T-helper 2 cell (primary cell): ENCODE measurements at regions not wholly inside any gene's neighbourhood (a gene's known extent, or its start where the extent isn't known, plus 50 kb on each side); places are given as distances from the start of the nearest gene placed in this dataset.

Source experiments
- DNase-seq, 5 experiments: peaks; one replicate each; pipeline versions ENCODE4 v3.0.0 to v3.0.0-alpha.2; 2012 to 2022

DNA sequence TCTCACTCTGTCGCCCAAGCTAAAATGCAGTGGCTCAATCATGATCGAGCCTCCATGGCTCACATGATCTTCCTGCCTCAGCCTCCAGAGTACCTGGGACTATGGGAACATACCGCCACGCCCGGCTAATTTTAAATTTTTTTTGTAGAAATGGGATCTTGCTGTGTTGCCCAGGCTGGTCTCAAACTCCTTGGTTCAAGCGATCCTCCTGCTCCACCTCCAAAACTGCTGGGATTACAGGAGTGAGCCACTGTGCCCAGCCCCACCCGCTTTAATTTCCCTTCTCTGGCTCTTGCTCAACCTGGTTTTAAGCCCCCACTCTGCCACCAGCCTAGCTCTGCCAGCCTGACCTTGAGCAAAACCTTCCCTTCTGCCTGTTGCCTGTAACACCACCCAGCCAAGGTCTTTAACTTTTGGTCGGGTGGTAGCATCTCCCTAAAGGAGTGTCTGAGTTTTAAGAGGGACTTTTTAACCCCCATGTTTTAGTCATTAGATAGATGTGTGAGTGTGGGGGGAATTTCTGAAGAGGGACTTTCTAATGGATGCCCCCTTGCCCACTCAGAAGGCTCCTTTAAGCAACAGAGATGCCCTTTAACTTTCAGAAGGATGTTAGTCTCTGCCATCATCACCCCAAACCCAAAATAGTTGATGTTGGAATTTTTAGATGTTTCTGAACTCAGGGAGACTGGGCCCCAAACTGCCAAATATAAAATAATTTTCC lies 71.8 kb upstream of the FOXP4 start:
- no peak for DNase-seq

DNA sequence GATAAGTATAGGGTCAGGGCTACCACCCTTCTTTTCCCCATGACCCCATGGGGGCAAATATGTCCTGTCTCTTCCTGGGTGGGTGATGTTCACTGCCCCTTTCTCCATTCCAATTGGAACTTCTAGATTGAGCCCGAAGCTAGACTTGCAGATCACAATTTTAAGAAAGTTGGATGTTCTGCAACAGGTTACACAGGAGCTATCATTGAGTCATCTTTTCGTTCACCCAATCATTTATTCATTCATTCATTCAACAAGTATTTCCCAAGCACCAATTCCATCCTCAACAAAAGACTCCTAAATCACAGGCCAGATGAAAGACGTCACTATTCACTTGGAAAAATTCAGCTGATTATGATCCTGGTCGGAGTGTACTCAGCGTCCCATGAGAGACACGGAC lies 71.0 kb upstream of the FOXP4 start:
- no peak for DNase-seq

DNA sequence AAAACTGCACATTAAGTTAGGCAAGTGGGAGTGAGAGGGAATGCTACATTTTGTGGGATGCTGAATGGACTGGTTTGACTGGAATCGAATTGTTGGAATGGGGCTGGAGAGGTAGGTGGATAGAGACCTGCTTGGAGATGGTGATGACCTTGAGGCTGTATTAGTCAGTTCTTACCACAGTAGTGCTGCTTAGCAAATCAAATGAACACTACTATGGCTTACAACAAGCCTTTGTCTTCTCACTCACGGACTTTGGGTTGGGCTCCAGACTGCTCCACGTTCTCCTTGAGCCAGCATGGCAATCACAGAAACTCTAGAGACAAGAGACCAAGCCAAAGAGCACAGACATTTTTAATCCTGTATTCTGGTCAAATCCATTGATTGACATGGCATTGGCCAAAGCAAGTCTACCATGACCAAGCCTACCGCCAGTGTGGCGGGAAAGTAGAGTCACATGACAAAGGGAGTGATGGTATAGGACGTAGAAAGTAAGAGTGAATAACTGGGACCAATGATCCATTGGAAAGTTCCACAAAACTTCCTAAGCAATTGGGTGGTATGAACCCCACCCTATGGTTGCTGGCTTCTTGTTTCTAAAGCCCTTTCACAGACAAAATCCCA lies 70.3 kb upstream of the FOXP4 start:
- DNase-seq: no peak

DNA sequence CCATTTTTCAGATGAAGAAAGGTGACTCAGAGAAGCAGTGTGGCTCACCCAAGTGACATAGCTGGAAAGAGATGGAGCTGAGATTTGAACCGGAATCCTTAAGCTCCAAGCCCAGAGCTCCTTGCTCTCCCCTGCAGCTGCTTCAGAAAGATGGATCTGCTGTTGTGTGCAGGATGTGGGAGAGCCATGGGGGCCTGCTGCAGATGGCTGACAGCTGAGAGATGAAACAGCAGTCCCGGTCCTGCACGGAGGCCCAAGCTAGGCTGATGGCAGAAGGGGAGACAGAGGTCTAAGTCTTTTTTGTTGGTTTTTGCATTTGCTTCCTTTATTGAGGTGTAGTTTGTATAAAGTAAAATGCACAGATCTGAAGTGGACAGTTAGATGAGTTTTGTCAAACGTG lies 69.8 kb upstream of the FOXP4 start:
- DNase-seq: no peak

- no peak for DNase-seq
Measured at GRCh38 chr6:41477572-41477971, 68.6 kb upstream of the FOXP4 start.

GRCh38 chr6:41483943-41484342 lies 62.2 kb upstream of the FOXP4 start:
- no peak for DNase-seq

DNA sequence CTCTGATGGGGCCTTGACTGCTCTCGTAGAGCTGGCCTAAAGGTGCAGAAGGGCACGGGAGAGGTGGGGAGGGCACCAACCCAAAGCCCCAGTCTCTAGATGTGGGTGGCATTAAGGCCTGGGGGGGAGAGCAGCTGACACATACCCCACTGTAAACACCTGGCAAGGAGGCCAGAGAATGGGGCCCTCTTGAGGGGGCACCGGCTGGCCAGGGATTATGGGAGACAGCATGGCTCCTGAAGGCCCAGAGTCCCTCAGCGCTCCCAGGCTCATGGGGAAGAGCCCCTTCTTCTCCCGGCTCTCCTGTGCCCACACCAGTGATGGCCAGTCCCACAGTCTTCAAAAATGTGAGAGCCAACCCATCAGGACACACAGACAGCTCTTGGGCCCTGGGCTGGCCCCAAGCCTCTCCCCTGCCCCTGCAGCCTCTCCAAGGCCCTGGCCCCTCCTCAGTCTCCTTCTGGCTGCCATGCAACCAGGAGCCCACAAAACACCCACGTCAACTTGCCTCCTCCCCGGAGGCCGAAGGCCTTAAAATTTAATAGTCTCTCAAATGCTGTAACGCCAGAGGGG lies 58.2 kb upstream of the FOXP4 start:
- no peak for DNase-seq

GRCh38 chr6:41488433-41489119 lies 57.6 kb upstream of the FOXP4 start:
- no peak for DNase-seq

- DNase-seq: no peak
Measured at GRCh38 chr6:41489120-41489851, 56.9 kb upstream of the FOXP4 start.

- no peak for DNase-seq
Measured at GRCh38 chr6:41492261-41492891, 53.8 kb upstream of the FOXP4 start.

DNA sequence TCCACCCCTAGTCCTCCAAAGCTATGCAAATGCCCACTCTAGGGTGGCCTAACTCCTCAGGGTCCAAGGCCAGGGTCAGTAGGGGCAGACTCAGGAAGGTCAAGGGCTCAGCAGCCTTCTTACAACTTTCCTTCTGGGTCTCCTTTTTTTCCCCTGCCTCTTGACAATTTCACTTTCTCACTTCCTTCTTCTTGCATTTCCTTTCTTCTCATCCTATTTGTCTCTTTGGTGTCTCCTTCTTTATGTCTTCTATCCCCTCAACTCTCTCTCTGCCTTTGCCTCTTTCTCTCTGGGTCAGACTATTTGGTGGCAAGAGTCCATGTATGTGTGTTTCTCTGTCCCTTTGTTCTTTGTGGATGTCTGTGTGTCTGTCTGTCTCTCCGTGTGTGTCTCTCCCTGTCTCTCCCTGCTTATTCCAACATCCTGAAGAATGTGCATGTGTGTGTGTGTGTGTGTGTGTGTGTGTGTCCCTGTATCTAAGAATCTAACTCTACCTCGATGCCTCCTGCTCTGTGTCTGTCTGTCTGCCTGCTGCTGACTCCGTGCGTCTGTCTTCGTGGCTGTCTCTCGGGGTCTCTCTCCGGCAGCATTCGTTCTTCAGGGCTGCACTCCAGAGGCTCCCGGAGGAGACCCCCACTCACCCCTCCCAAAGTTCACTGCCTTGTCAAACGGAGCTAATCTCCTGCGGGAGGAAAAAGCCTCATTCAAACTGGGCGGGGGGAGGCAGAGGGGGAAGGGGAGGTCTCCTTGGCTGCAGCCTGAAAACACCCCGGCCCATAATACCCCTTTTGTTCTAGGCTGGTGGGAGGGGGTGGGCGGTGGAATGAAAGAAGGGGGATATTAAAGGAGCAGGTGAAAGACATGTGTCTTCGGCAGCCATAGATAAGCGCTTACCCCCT lies 51.7 kb upstream of the FOXP4 start:
- no peak for DNase-seq
